ENCODE measurements at regions not wholly inside any gene's neighbourhood (a gene's known extent, or its start where the extent isn't known, plus 50 kb on each side); places are given as distances from the start of the nearest gene placed in this dataset.

DNA sequence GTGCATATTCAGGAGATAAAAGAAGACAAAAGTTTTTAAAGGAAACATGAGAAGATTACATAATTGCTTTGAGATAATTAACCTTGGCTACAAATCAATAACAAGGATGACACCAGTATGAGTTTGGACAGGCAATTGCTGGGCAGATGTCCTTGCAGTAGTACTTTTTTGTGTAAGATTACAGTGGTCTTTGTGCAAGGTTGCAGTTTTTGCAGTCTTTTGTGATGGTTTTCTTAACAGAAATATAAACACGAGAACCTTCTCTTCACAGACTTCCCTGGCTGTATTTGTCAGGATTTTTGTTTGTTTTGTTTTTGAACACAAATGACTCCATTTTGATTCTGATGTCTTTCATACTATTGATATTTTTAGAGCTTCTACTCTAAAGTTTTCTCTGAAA is 128.3 kb upstream of the ALCAM start:
- H3K4me1 ChIP-seq (replicated peaks in 1 of 4; ENCODE audit: control insufficient read depth in 3 of 4, insufficient read depth in 4 of 4, low read length in 3 of 4) = no peaks in the 10 kb centered on the region
- H2AK5ac ChIP-seq (ENCODE audit: low read depth, low read length) = no peak overlapping the region
- H2BK12ac ChIP-seq (ENCODE audit: low read depth, low read length) = no peak overlapping the region
- H2BK5ac ChIP-seq (ENCODE audit: low read depth, low read length) = no peak overlapping the region
- no peaks in the 10 kb centered on the region for H3K9me3 ChIP-seq (ENCODE audit: insufficient read depth in 2 of 2, low read depth in 1 of 2, low read length in 1 of 2)
- H3K79me1 ChIP-seq (ENCODE audit: low read depth, low read length) = no peaks in the 10 kb centered on the region
- H2BK15ac ChIP-seq (ENCODE audit: low read length) = no peak overlapping the region
- no peak overlapping the region for H4K5ac ChIP-seq (ENCODE audit: insufficient read length, low read depth, low read length)
- no peak for DNase-seq (ENCODE audit: low read depth in 1 of 2, low spot score in 2 of 2)
- no peak overlapping the region for H3K56ac ChIP-seq (replicated peaks; ENCODE audit: insufficient read length, low read depth, low read length)
- ChIA-PET CTCF (ENCODE audit: partially characterized antibody) (interaction anchor here (0.7 to 1.1 kb wide), 2 partner anchors 10 to 128 kb away, joined by 3 read pairs; partner anchors contain the start of gene ALCAM), POLR2A (ENCODE audit: partially characterized antibody) (no interaction called here)
- H3K23me2 ChIP-seq (ENCODE audit: low read depth, low read length) = no peaks in the 10 kb centered on the region
- H3K4me3 ChIP-seq (ENCODE audit: extremely low read depth in 1 of 4, insufficient read depth in 2 of 4, low read depth in 3 of 4, low read length in 4 of 4) = no peak overlapping the region
- H3K9ac ChIP-seq (replicated peaks in 1 of 4; ENCODE audit: extremely low read depth in 1 of 4, low read depth in 3 of 4, low read length in 3 of 4) = no peak overlapping the region
- H3K18ac ChIP-seq (ENCODE audit: extremely low read depth, low read length) = no peak overlapping the region
- no peaks in the 10 kb centered on the region for H3K27me3 ChIP-seq (replicated peaks in 1 of 4; ENCODE audit: control insufficient read depth in 3 of 4, extremely low read depth in 1 of 4, insufficient read depth in 3 of 4, low read length in 3 of 4)
- 86% methylated on average over 1 of the region's 1 CpG; no CpG with 5 or more reads in 1 of the 2 experiments for WGBS, 2 experiments (ENCODE audit: extremely low coverage in 1 of 2, insufficient coverage in 1 of 2, insufficient read length in 1 of 2, insufficient replicate concordance in 2 of 2, low coverage in 1 of 2, low lambda C conversion rate in 2 of 2, missing lambda C conversion rate in 1 of 2)
- FAIRE-seq = no peak
- H2BK20ac ChIP-seq (ENCODE audit: low read length) = no peak overlapping the region
- H4K8ac ChIP-seq (ENCODE audit: extremely low read depth, insufficient read depth, low read length) = no peak overlapping the region
- H3K4me2 ChIP-seq (ENCODE audit: insufficient read depth in 1 of 2, low read depth in 2 of 2, low read length in 2 of 2) = no peak overlapping the region
- H3K79me2 ChIP-seq (ENCODE audit: control insufficient read depth in 1 of 2, insufficient read depth in 2 of 2, low read length in 2 of 2) = no peaks in the 10 kb centered on the region
- H3K14ac ChIP-seq (ENCODE audit: insufficient read length) = no peak overlapping the region
- no peak overlapping the region for H3K23ac ChIP-seq (ENCODE audit: insufficient read length)
- H3K4ac ChIP-seq (replicated peaks; ENCODE audit: insufficient read length, low read depth, low read length) = no peak overlapping the region
- H4K20me1 ChIP-seq (replicated peaks in 1 of 2; ENCODE audit: control insufficient read depth in 1 of 2, insufficient read depth in 2 of 2, low read length in 2 of 2) = no peaks in the 10 kb centered on the region
- no peak overlapping the region for H2AFZ ChIP-seq (ENCODE audit: low read length)
- no peaks in the 10 kb centered on the region for H3K36me3 ChIP-seq (ENCODE audit: control insufficient read depth in 2 of 4, insufficient read depth in 4 of 4, low read length in 3 of 4)
- H2BK120ac ChIP-seq (replicated peaks; ENCODE audit: low read depth, low read length) = no peak overlapping the region
- no peak overlapping the region for H3K27ac ChIP-seq (ENCODE audit: low read depth, low read length)
- no peak overlapping the region for H4K91ac ChIP-seq (replicated peaks; ENCODE audit: insufficient read length, low read length)
- TF ChIP-seq TAF7 (optimal IDR thresholded peaks at IDR 0.05; ENCODE audit: borderline replicate concordance, low read depth, low read length) (no peak), KDM1A (IDR thresholded peaks at IDR 0.05; ENCODE audit: borderline replicate concordance, low read length) (no peak), EP300 (IDR thresholded peaks at IDR 0.05; ENCODE audit: borderline replicate concordance in 1 of 2, low read depth in 2 of 2, low read length in 2 of 2) (no peak), KDM5A (IDR thresholded peaks at IDR 0.05; ENCODE audit: low read length) (no peak), NANOG (IDR thresholded peaks at IDR 0.05; ENCODE audit: insufficient read depth, low read depth, low read length, poor library complexity, severe bottlenecking) (no peak), CTBP2 (IDR thresholded peaks at IDR 0.05; ENCODE audit: borderline replicate concordance, insufficient read depth, insufficient read length, low read length) (no peak), BCL11A (IDR thresholded peaks at IDR 0.05; ENCODE audit: low read depth in 2 of 2, low read length in 2 of 2) (no peak), BACH1 (IDR thresholded peaks at IDR 0.05; ENCODE audit: low read length) (no peak), BRCA1 (IDR thresholded peaks at IDR 0.05; ENCODE audit: low read depth, low read length) (no peak), RBBP5 (IDR thresholded peaks at IDR 0.05; ENCODE audit: borderline replicate concordance, low read depth, low read length) (no peak), CBX8 (IDR thresholded peaks at IDR 0.05; ENCODE audit: borderline replicate concordance, low read depth, low read length) (no peak)
- TF ChIP-seq, protein P1, sequence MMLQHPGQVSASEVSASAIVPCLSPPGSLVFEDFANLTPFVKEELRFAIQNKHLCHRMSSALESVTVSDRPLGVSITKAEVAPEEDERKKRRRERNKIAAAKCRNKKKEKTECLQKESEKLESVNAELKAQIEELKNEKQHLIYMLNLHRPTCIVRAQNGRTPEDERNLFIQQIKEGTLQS (IDR thresholded peaks at IDR 0.05; ENCODE audit: insufficient read depth, low read depth, low read length) = no peak
